ENCODE measurements at regions not wholly inside any gene's neighbourhood (a gene's known extent, or its start where the extent isn't known, plus 50 kb on each side); places are given as distances from the start of the nearest gene placed in this dataset.
A peak's percentile ranks its signal among the peaks of the same experiment; 100 is the strongest.

DNA sequence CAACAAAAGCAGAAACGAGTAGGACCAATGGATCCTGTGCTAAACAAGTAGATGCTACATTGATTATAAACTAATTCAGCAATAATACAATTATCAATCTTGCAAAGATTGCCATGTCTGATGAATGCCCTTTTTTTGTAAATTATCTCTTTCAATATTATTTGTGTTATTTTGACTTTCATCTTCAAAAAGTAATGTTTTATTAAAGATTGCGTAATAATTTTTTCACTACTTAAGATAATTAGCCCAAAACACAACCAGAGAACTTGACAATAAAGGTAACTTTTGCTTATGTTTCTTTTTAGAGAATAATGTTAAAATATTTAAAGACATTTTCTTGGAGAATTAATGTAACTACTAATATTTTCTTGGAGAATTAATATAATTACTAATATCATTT lies 553.8 kb upstream of the VSTM2A start:
- no peak for DNase-seq

DNA sequence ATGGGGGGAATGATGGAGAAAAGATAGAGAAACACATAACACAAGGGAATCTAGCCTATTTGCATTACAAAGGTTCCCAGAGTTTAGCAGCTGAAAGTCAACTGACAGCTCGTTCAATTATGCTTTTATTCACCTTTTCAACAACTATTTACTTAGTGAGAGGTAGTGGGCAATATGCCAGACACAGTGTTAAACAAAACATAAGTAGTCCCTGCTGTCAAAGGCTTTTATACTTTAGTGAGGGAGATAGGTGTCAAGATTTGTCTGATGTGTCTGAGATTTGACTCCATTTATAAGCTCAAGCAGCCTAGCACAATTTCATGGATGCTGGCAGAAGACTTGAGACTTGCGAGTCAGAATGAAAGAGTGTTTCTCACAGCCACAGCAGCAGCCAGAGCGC lies 549.0 kb upstream of the VSTM2A start:
- no peak for DNase-seq

DNA sequence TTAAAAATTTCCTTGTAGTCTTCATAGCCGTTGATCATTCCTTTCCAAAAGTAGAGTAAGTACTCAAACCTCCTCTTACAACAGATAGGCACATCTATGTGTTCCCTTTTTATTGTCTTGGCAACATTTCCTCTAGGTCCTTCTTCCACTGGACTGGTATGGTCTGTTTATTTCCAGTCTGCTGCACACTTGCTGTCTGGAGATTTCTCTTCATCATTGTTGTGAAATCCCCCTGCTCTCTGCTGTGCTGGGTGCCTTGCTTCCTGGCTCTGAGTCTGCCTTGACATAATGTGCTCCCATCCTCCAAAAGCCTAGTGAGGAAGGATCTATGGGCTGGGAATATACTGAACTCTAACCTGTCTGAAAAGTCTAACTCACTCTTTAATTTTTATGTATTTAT lies 545.3 kb upstream of the VSTM2A start:
- no peak for DNase-seq

DNA sequence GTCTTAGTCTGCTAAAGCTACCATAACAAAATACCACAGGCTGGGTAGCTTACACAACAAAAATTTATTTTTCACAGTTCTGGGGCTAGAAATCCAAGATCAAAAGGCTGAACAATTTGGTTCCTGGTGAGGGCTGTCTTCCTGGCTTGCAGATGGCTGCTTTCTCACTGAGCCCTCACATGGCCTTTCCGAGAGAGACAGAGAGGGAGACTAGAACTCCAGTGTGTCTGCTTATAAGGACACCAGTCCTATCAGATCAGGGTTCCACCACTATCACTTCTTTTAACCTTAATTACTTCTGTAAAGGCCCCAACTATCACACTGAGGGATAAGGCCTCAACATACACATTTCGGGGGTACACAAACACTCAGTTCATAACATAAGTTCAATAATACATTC lies 527.4 kb upstream of the VSTM2A start:
- no peak for DNase-seq

DNA sequence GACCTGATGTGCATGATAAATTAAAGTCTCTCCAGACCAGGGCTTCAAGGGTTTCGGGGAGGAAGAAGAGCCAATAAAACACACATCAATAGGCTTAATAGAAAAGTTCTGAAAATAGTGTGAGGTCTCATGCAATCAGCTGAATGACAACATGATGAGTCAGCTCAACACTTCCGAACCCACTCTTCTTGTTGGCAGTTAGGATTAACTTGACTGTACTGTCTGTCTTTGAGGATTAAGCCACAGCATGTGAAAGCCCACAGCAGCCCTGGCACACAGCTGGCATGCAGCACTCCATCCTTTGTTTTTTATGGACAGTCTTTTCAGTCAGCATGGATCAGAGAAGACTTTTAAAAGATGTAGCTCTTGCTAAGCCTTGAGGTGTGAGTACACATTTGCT lies 526.9 kb upstream of the VSTM2A start:
- DNase-seq: peak; percentile 0

DNA sequence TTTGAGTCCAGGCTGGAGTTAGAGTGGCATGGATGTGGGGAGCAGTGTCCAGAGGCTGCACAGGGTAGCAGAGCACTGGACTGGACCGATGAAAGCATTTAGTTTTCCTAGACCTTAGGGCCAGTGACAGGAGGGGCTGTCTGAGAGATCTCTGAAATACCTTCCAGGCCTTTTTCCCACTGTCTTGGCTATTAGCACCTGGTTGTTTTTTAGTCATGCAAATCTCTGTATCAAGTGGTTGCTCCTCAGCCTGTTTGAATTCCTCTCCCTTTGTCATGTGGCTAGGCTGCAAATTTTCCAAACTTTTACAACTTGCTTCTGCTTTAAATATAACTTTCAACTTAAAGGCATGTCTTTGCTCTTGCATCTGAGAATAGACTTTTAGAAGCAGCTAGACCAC lies 504.3 kb upstream of the VSTM2A start:
- no peak for DNase-seq

DNA sequence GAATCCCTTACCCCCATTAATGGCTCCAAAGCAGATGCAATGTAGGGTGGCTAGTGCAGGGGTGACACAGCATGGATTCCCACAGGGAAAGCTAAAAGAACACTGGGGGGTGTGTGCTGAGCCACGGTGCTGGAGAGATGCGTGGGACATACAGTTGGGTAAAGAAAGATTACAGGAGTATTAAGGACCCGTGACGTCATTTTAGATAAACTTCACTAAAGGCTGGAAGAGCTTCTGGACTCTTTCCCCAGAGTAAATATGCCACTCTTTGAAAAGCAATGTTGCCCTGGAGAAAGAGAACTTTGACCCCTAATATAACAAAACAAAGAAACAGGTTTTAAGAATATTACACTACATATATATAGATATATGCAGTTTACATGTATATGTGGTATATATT lies 481.5 kb upstream of the VSTM2A start:
- DNase-seq: no peak

DNA sequence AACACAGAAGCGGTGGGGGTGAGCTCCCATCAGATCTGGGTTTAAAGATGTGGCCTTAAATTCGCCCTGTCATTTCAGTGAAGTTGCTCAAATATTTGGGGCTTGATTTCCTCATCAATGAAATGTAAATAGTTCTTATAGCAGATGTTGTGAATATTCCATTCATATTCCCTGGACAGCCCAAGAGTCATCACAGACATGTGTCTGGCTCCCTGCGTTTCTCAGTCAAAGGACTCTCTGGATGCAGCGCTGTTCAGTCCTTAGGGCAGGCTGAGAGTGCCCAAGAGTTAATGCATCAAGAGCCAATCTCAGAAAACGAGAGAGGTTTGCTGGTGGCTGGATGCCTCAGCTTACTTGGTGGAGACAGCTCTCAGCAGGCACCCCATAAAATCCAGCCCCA lies 475.5 kb upstream of the VSTM2A start:
- DNase-seq: no peak

DNA sequence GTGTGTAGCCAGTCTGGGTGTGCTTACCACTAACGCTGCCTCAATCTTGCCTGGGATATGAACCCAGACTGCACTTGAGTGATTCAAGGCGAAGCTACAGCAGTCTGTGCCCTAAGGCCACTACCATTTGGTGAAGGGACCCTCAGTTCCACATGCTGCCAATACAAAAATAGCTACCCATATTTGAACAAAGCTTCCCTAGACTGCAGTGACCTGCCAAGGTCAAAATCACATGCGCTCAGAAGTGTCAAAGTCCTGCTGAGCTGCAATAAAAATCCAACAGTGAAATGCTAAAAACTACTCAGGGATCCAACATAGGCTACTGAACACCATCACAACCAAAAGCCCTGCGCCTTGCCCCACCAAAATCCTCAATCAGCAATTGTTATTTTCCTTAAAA lies 472.3 kb upstream of the VSTM2A start:
- DNase-seq: no peak

DNA sequence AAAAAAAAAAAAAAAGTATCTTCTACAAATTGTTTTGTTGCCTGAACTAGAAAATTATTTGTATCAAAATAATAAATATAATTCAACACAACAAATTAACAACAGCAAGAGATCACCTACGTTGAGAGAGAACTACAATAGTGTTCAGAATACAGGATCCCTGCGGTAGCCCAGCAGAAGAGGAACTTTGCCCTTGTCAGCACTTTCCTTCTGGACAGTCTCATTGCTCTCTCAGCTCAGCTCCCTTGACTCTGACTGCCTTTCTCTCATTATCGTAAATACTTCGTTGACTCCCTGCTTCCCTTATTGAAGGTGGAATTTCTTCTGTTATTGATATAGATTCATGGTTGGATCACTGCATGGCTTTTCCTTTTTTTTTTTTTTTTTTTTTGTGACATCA lies 469.5 kb upstream of the VSTM2A start:
- DNase-seq: peak; percentile 1

DNA sequence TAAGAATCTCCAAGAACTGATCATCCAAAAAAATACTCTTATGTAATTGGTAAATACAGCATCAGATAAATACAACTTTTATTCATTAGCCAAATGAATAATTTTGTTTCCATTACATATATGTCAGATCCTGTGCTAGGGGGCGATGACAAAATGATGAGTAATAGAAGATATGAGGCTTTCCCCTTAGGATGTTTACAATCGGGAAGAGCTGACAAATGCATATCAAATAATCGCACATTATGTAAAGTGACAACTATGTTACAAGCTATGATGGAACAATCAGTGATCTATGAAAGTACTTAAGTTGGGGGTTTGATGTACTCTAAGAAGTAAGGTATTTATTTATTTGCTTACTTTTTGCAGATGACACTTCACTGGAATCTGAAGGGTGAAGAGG lies 465.6 kb upstream of the VSTM2A start:
- DNase-seq: no peak

DNA sequence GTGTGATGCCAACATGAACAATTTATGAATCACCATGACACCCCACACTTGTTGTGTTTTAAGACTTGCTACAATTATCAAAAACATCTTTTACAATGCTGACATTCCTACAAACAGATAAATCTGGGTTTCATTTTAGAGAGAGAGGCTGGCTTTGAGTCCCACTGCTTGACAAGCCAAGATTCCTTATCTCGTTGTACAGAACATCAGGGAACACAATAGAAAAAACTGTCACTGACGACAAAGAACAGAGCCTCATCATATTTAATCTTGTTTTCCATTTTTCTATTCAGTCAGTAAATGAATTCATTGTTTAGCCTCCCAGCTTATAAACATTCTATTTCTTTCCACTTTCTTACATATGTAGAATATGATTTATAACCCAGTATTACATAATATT lies 461.6 kb upstream of the VSTM2A start:
- no peak for DNase-seq

DNA sequence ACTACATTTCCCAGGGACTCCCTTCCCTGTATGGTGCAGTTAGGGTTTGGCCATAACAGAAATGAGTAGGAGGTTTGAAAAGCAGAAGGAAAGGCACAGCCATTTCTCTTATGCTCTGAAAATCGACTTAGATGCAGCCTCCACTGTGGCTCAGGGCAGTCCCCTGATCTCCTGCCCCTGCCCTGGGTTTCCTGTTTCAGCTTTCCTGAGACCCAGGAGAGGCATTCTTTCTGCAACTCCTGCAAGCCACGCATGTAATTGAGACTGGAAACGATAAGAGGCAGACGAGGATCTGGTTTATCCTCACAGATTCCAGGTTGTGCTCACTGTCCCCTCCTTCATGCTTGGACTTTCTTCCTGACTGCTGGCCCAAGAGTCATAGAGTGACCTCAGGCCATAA lies 461.2 kb upstream of the VSTM2A start:
- peak; percentile 3 for DNase-seq

DNA sequence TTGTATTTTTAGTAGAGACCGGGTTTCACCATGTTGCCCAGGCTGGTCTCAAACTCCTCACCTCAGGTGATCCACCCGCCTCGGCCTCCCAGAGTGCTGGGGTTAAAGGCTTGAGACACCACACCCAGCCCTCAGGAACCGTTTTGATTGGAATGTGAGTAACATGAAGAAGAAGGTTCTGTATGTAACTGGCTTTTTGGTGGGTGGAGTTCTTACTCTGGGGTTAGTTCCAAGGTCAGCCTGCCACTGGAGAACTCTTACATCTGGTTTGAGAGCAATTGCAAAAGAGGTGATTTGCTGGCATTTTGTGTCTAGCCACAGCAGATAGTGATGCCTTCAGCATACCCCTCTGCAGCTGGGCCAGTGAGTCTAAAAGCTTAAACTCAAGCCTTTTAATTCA lies 457.8 kb upstream of the VSTM2A start:
- DNase-seq: no peak

DNA sequence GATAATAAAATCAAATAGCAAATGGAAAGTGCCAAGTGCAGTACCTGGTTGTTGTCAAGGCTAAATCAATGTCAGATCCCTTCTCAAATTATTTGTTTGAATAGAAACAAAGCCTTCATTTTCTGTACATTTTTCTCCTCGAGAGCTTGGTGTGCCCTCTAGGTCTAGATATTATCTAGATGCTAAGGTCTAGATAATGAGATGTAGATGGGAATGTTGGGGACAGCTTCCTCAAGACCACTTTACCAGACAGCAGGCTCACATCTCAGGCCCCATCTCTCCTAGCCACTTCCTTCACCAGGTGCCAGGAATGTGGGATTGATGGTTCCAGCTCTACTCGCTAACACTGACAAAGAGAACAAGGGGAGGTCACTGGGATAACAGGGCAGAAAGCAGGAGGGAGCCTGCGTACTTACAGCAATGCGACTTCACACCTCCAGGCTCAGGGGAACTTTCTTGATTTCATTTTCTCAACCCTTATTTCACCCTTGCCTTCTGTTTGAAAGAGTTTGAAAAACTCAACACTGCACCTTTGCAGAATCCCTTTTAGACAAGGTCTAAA lies 451.4 kb upstream of the VSTM2A start:
- no peak for DNase-seq

DNA sequence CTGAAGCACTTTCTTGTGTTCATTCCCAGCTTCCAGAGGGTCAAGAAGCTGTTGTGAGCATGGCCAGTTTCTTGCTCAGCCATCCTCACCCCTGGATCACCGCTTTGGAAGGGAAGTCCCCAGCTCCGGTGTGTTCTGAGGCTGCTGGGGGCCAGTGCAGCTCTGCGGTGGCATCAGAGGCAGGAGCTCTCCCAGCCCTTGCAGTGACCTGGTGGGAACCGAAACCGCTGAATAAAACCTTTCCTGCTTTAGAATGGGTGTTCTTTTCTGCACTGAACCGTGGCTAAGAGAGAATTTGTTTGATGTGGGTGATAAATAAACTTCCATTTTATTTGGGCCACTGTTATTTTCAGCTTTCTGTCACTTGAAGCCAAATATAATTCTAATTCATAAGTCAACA lies 450.9 kb upstream of the VSTM2A start:
- DNase-seq: no peak

DNA sequence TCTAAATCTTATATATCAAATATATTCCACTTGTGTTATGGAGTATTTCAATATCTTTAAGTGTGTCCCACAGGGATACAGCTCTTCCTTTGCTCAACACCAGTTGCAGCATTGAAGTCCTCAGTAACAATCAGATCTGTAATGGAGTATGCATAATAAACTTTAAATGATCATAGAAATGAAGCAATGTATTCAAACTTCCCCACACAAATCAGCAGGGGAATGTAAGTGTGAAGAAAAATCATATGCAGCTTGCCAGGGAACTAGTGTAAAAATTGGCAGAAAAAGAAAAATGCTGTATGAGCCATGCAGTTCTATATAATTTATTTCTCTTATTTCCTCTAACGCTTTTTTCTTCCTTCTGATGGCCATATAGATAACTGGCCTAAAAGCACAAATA lies 444.3 kb upstream of the VSTM2A start:
- no peak for DNase-seq

DNA sequence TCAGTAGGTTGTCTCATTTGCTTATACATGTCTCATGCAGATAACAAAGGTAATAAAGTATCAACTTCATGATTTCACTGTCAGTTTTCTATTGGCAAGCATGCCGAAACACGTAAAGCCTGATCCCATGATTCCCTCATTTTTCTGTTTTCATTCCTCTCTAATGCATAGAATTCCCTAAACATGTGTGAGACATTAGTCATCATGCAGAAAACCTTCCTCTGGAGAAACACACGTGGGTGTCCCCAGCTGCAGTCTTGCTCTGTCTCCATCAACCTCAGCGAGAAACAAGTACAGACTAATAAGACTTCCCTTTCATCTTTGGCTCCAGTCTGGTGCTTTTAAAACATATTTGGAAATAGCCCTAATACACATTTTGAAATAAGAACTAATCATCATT lies 432.7 kb upstream of the VSTM2A start:
- no peak for DNase-seq

DNA sequence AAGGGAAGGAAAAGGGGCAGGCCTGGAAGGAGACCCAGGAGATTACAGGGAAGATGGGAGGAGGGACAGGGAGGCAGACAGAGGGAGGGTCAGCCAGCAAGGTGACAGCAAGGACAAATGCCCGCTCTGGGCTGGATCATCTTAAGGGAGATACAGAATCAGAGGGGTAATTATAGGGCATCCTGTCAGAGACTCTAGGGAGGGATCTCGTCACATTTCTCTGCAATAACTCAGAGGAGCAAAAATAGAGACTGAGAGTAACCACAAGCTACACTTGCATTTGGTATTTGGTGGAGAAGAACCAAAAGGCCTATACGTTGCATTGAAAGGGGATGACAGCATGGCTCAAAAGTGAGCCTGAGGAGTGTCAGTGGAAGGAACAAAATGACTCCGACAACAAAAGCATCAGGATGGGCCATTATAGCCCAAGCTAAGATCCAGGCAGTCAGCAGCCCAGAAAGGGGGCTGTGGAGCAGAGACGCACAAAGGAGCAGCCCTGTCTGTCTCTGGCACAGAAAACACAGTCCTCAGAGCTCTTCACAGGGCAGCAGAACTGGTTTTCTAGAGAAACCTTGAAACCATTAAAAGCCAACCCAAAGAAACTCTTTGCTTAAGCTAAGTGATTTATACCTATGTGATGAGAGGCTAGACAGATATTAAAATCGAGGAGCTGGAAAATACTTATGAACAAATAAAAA lies 430.2 kb upstream of the VSTM2A start:
- no peak for DNase-seq

DNA sequence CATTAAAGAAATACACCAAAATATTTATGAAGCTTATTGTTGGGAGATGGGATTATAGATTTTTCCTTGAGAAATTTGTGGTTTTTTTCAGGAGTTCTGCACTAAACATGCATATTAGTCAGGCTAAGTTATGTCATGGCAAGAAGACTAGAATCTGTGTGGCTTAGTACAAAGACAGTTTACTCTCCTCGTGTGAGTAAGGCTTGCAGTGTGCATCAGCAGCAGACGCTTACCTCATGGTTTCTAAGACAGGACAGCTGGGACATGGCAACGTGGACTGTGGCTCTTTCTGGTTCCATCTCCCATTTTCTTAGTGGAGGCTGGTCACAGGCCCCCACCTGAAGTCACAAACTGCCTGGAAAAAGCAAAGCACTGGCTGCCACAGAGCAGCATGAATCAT lies 429.6 kb upstream of the VSTM2A start:
- no peak for DNase-seq

DNA sequence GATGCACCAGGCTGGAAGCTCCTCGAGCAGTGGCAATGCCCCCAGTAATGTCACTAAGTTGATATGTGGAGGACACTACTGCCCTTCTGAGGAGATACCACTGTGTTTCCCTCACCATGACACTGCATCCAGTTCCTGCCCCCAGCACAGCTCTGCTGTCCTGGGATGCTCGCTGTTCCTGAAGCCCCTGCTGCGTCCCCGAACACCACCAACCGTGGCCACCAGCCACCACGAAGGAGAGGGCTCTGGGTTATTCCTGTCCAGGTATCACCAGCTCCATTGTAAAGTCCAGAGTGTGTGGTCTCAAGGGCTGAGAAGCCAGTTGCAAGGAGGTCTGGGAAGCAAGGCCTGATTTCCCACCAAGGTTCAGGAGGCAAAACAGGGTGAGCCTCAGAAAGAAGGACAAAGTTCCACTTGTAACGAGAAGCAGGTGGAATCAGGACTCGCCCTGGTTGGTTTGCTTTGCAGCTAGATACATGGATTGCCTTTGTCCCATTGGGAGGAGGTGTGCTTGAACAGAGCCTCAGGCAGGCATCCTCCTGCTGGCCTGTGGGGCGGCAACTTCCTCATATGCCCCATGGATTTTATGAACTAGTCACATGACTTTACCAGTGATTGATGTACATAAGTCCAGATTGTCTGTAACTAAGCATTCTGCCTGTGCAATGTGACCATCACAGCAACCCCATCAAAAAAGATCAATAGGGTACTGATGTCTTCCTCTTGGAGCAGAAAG lies 427.0 kb upstream of the VSTM2A start:
- no peak for DNase-seq

DNA sequence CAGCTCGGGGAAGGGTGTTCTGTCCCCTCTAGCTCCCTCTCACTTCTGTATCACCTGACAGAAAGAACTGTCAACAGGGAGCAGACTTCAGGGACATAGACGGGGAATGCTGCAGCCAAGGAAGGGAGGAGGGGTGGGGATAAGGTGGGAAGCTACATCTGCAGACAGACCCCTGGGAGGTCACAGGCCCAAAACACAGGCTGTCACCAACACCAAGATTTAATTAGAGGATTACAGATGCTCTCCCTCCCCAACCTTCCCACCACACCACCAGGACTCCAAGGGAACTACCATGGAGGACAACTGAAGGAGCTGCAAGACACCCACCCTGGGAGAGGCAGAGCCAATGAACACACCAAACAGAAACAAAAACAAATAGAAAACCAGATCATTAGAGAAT lies 425.2 kb upstream of the VSTM2A start:
- DNase-seq: no peak

DNA sequence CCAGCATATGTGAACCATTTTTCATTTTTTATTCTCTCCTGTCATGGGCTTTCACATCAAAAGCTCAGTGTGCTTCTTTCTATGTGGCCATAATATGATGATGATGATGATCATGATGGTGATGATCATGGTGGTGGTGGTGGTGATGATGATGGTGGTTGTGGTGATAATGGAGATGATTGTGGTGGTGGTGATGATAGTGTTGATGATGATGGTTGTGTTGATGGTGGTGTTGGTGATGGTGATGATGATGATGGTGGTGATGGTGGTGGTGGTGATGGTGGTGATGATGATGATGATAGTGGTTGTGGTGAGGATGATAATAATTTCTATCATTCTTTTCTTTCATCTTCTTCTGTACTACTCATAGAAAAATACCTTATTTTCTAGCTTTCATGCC lies 413.1 kb upstream of the VSTM2A start:
- no peak for DNase-seq

DNA sequence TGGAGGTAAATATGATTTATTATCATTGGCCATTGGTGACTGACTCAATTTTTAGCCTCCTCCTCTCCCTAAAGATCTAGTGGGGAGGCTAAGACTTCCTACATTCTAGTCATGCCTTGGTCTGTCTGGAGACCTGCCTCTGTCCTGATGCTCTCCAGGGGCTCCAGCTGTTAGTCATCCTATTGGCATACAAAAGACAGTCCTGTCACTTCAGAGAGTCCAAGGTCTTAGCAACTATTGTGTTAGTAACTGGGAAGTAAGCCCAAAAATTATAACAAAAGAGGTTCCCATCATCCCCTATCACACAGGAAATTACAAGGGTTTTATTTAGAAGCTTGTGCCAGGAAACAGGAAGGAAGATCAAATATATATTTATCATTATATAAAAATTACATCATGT lies 400.6 kb upstream of the VSTM2A start:
- no peak for DNase-seq

DNA sequence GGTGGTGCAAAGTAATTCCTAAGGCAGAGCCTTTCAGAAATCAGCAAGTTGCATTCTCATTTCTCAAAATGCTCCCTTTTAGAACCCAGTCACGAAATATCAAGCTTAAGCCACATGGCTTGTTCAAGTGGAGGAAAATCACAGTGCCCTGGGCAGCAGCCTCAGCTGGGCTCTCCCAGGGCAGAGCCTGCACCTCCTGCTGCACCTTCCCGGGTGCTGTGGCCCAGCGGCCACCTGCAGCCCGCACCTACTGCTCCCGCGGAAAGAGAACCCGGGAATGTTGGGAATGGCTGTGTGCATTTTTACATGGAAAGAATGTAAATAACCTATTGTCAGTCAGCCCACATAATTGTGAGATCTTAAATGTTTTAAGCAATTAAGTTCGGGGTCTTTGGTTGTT lies 396.5 kb upstream of the VSTM2A start:
- DNase-seq: no peak
